GM19351 (cell line): ENCODE measurements at regions not wholly inside any gene's neighbourhood (a gene's known extent, or its start where the extent isn't known, plus 50 kb on each side); places are given as distances from the start of the nearest gene placed in this dataset.
"Not testable (repeated sequence)": the region's sequence is repeated elsewhere in the genome, so short reads cannot be mapped to it uniquely, and the experiment has no call there.

Source experiments
- ATAC-seq: cut with Tn5 transposase; IDR thresholded peaks from one replicate; pipeline ENCODE4 v1.9.1; 2021; ENCODE audit warnings: mild to moderate bottlenecking, moderate library complexity; ENCODE audit not compliant: unreplicated experiment

GRCh38 chr10:62585211-62585775, 211.1 kb downstream of the ZNF365 start:
- ATAC-seq, result no peak

GRCh38 chr10:62587011-62587410, 212.8 kb downstream of the ZNF365 start:
- no peak for ATAC-seq

- ATAC-seq, result no peak
Measured at GRCh38 chr10:62588116-62588515, 213.9 kb downstream of the ZNF365 start.

GRCh38 chr10:62589689-62590088, 214.8 kb upstream of the ADO start:
- no peak for ATAC-seq

GRCh38 chr10:62590306-62590705, 214.2 kb upstream of the ADO start:
- no peak for ATAC-seq

- ATAC-seq, result peak; percentile 68
Measured at GRCh38 chr10:62594093-62594520, 210.4 kb upstream of the ADO start.

GRCh38 chr10:62597226-62597625, 207.3 kb upstream of the ADO start:
- ATAC-seq, result no peak

GRCh38 chr10:62599161-62599560, 205.4 kb upstream of the ADO start:
- ATAC-seq, result no peak

- ATAC-seq, result not testable (repeated sequence)
Measured at GRCh38 chr10:62606551-62606950, 198.0 kb upstream of the ADO start.

GRCh38 chr10:62608189-62608875, 196.2 kb upstream of the ADO start:
- not testable (repeated sequence) for ATAC-seq

- peak; percentile 60 for ATAC-seq
Measured at GRCh38 chr10:62610649-62611229, 193.8 kb upstream of the ADO start.

- no peak for ATAC-seq
Measured at GRCh38 chr10:62613424-62613823, 191.1 kb upstream of the ADO start.

- ATAC-seq, result no peak
Measured at GRCh38 chr10:62613859-62614258, 190.7 kb upstream of the ADO start.

GRCh38 chr10:62614389-62615157, 189.9 kb upstream of the ADO start:
- ATAC-seq, result peak; percentile 66

GRCh38 chr10:62616885-62617590, 187.5 kb upstream of the ADO start:
- no peak for ATAC-seq

- ATAC-seq, result no peak
Measured at GRCh38 chr10:62617652-62618051, 186.9 kb upstream of the ADO start.

- ATAC-seq, result no peak
Measured at GRCh38 chr10:62618054-62618453, 186.5 kb upstream of the ADO start.

GRCh38 chr10:62618576-62619412, 185.7 kb upstream of the ADO start:
- peak; percentile 42 for ATAC-seq

GRCh38 chr10:62619413-62619738, 185.1 kb upstream of the ADO start:
- ATAC-seq, result no peak

- no peak for ATAC-seq
Measured at GRCh38 chr10:62620491-62620890, 184.0 kb upstream of the ADO start.
